ENCODE measurements at regions not wholly inside any gene's neighbourhood (a gene's known extent, or its start where the extent isn't known, plus 50 kb on each side); places are given as distances from the start of the nearest gene placed in this dataset.

DNA sequence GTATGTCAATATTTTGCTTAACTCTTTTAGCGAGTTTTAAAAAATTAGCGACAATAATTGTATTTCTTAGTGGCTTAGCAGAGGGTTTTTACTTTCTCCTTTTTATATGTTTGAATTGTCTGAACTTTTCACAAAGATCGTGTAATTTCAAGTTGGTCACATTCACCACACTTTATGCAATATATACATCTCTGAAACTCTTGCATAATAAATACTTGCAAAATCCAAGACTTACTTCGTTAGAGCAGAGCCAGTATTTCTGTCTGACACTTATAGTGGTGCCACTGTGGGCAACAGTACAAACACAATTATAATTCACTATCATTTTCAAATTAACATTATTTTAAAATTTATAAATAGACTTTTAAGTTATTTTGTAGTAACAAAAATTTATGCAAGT, 62.0 kb downstream of the SUCNR1 start:
- no peak for DNase-seq

DNA sequence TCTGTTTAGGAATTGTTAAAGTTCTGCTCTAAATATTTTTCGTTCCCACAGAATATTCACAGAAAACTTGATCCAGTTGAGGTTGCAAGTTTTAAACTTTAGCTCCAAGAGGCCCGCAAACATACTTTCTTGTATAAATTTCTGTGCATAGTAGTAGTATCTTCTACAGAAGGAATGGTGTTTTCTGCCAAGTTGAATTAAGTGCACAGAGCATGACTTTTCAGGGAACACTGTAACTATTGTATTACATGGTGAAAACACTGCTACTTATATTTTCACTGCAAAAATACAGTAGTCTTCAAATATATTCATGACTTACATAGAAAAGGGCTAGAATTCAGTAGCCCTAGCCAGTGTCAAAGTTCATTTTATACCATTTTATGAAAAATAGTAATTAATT, 67.0 kb downstream of the SUCNR1 start:
- DNase-seq: no peak

DNA sequence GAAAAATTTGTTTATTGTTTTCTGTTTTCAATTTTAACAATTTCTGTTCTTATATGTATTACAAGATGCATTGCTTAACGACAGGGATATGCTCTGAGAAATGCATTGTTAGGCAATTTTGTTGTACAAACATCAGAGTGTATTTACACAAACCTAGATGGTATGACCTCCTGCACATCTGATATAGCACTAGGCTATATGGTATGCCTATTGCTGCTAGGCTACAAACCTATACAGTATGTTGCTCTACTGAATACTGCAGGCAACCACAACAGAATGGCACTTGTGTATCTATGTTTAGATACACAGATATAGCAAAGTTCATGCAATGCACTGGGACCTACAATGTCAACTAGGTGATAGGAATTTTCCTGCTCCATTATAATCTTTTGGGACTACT, 70.1 kb downstream of the SUCNR1 start:
- no peak for DNase-seq

DNA sequence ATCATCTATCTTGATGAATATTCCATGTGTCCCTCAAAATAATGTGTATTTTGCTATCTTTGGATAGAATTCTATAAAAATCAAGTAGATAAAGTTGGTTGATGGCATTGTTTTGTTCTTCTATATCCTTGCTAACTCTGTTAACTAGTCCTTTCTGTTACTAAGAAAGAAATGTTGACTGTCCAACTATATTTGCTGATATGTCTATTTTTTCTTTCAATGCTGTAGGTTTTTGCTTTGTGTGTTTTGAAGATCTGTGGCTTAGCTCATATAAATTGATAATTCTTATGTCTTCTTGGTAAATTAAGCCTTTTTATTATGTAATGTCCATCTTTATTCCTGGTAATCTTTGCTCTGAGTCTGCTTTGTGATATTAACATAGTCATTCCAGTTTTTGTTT, 70.9 kb downstream of the SUCNR1 start:
- no peak for DNase-seq

DNA sequence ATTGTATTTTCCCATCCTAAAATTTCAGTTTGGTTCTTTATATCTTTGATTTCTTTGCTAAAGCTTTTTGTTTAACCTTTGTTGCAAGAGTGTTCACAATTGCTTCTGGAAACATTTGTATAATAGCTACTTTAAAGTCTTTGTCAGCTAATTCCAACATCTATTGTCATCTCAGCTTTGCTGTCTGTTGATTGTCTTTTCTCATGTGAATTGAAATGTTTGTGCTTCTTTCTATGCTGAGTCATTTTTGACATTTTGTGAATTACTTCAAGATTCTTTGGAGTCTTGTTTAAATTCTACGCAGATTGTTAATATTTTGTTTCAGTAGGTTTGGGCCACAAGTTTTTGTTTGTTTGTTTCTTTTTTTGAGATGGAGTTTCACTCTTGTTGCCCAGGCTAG, 73.2 kb downstream of the SUCNR1 start:
- no peak for DNase-seq

DNA sequence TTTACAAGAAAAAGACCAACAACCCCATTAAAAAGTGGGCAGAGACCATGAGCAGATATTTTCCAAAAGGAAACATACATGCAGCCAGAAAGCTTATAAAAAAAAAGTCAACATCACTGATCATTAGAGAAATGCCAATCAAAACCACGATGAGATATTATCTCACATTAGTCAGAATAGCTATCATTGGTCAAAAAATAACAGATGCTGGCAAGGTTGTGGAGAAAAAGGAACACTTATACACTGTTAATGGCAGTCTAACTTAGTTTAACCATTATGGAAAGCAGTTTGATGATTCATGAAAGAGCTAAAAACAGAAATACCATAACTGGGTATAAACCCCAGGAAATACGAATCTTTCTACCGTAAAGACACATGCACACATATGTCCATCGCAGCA, 76.3 kb downstream of the SUCNR1 start:
- DNase-seq: no peak

DNA sequence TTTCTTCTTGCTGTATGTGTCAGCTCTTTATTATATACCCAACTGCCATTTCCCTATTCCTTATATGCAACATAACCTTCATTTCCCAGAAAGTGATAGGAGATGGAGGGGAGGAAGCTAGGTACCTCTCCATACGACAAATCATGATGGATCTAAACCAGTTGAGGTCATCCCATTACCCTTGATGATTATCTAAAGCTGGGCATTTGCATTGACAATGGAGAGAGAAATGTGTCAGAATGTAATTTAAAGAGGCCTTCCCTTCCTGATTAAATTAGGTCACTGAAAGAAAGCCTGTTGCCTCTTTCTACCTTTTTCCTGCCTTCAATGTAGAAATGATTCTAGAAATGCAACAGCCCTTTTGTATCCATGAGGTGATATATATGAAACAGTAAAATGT, 81.9 kb downstream of the SUCNR1 start:
- DNase-seq: no peak

DNA sequence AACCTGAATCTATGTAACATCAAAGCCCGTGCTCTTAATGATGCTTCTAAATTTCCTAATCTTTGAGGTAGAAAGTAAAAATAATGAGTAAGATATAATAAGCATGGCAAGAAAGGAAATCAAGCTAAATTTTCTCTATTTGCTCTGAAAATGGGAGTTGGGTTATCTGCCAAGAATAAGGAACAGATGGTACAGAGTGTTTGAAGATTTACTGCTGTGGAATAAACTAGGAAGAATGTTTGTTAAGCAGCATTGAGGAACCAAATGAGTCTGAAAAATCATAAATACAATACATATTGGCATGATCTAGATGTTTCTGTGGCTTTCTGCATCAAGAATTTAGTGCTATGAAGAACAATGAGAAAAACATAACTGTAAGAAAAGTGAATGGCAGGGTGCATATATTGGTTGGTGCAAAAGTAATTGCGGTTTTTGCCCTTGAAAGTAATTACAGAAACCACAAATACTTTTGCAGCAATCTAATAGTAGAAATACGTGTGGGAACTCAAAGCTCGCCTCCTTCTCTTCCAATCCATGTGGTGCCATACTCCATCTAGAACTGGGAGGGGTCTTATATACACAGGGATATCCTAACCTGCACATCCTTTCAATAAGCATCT, 87.6 kb downstream of the SUCNR1 start:
- no peak for DNase-seq

DNA sequence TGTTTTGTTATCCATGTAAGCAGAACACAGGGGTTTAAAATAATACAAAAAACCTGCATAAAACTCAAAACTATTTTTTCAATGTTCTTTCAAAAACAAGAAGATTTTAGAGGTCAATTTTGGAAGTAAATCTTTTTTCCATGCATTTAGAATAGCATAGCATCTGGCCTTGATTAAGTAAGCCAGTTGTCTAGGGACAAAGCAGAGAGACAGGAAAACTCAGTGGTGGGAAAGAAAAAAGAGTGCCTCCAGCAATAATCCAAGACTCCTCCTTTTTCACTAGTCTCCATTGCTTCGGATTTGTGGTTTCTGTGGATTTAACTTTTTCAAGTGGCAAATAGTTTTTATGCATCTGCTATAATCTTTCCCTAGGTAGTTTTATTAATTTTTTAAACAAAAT, 88.9 kb downstream of the SUCNR1 start:
- DNase-seq: no peak

DNA sequence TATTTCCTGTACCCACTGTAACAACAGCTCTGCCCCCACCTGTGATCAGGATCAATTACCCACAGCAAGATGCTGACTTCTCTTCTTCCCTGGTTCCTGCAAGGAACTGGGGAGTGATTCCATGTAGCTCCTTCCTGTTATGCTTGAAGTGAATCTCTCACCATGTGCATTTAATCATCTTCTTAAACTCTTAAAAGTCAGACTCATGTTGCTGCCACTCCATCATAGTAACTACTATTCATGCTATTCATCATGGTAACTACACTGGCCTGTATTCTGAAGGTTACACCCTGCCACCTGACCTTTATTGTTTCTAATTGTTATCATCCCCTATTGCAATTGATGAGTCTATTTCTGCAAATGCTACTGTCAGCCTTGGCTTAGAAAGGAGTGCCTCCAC, 89.5 kb downstream of the SUCNR1 start:
- no peak for DNase-seq

DNA sequence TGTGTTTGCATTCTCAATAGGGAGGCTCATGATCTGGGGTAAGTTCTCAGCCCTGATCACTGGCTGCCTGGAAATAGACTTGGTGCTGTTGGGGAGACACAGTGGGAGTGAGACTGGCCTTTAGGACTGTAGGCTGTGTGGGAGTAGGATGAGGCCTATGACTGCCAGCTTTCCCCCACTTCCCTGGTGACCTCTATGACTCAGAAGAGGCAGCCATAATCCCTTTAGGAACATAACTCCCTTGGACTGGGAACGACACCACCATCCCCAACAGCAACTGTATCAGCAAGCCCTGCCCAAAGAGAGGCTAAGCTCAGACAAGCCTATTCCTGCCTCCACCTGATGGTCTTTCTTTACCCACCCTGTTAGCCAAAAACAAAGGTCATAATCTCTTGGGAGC, 91.3 kb downstream of the SUCNR1 start:
- no peak for DNase-seq

DNA sequence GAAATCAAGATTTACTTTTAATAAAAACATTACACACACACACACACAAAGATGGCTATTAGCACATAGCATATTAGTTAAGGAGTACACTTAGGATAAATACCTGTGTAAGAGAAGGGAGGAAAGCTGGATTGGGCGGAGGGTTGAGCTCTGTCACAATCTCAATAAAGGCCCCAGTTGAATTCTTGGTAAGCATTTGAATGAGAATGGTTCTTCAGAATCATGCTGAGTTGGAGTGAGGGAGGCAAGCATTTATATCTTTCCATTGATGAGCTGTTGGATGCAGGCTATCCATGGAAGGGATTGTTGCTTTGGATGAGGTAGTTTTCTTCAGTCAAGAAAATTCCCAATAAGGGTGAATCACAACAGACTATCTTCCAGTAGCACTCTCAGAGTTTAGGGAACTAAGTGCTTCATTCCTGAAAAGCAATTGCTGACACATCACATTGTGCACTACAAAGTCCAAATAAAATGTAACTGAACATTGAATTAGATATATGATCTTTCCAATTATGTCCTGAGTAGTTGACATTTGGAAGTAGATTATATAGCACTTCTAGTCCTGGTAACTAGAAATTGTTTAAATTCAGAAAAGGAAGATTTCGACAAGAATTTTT, 95.7 kb downstream of the SUCNR1 start:
- no peak for DNase-seq

DNA sequence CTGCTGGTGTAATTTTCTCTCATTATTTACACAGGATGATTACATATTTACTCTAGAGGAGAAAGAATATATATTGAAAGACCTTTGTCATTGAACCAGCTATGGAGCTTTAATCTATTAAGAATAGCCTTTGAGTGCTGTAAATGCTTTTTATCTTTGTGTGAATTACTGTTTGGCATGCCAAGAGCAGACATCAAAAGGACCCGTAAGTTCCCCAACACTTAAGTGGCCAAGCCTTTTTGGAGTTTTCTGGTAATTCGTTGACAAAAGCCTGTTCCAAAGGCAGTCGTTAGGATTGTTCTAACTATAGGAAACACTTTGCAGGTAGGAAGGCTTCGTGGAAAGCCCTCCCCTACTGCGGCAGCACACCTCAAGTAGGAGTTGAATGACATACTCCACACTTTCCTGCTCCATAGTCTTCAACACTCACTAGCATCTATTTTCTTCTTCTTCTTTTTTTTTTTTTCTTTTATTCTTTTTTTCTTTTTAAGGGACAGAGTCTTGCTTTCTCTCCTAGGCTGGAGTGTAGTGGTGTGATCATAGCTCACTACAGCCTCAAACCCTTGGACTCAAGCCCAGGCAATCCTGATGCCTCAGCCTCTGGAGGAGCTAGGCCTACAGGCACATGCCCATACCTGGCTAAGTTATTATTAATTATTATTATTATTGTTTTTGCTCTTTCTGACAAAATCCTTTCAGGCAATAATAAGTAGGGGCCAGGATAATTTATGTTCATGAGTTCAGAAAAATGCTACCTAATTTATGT, 98.6 kb downstream of the SUCNR1 start:
- no peak for DNase-seq

DNA sequence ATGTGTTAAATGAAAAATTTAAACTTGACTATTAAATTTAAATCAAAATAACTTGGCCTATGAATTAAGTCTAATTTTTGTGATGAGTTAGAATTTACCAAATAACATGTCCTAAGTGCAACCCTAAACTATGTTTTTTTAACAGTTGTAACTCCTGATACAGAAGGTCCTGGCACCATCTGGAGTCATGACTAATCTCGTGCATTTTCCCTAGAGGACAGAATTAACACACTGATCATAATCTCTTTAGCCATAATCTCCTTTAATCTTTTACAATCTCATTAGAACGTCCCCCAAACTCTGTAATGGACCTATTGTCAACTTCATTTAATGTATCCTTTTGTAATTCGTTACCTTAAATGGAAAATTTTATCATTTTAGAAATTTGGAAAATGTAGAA, 100.6 kb downstream of the SUCNR1 start:
- DNase-seq: no peak

DNA sequence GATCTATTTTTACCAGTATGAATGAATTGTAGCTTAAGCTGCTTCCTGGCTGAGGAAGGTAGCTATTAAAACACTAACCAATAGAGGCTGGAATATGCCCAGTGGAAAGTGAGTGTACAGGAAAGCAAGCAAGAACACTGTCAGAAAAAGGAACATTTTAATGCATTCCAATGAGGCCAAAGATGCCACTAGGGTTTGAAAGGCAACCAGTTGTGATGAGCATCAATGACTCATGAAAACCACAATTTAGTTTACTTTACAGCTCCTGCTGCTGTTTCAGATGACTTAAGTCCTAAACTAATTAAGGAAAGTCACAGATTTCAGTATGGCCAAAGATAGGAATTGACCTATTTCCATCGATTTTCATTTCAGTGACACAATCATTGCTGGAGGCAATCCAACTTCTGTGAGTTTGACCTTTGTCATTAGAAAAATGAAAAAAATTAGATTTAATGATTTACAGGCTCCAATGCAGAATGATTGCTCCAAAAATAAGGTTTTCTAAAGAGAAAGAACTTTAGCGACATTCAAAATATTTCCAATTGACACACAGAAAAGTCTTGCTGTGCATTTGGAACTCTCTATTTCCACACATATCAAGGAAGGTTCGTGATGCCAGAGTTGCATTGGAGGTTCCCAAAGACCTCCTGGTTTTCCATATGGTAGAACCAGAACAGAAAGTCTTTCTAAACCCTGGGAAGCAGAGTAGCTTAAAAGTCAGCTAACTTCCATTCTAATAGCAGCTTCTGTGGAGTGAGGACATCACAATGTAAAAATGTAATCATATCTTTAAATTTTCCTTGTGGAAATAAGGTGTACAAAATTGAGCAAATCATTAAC, 103.0 kb downstream of the SUCNR1 start:
- no peak for DNase-seq

DNA sequence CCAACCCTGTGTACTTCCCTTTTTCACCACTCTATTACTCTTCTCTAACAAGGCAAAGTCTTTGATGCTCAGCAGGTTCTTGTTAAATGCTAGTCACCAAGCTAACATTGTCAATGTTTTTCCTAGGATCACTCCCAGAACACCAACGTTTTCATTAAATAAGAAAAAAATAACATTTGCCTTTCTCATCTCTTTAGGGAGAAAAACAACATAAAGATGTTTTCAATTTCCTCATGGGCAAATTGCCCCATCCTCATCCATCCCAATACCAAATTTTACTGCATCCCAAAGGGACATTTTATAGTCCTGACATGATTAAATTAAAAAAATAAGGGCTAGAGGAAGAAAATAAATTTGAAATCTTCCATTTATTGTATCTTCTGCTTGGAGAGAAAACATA, 106.5 kb downstream of the SUCNR1 start:
- no peak for DNase-seq

DNA sequence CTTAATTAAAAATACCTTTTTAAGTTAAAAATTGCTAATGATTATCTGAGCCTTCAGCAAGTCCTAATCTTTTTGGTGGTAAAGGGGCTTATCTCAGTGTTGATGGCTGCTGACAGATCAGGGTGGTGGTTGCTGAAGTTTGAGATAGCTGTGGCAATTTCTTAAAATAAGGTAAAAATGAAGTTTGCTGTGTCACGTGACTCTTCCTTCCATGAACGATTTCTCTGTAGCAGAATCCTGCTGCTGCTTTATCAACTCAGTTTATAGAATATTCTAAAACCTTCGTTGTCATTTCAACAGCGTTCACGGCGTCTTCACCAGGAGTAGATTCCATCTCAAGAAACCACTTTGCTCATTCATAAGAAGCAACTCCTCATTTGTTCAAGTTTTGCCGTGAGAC, 110.1 kb downstream of the SUCNR1 start:
- no peak for DNase-seq

DNA sequence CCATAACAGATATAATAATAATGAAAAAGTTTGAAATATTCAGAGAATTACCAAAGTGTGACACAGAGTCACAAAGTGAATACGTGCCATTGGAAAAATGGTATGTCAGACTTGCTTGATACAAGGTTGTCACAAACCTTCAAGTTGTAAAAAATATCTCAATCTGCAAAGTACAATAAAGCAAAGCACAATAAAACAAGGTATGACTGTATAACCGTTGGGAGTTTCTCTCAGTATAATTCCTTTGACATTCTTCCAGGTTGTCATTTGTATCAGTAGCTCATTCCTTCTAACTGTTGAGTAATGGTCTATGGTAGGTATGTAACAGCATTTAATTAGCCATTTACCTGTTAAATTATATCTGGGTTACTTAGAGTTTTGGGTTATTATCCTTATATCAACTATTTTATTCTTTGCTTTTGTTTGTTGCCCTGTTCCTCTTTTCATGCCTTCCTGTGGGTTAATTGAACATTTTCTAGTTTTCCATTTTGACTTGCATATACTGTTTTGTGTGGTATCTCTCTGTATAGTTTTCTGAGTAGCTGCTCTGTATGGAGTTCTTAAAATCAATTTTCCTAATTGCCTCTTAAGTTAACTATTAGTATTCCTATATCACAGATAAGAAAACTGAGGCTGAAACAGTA, 112.5 kb downstream of the SUCNR1 start:
- DNase-seq: no peak

DNA sequence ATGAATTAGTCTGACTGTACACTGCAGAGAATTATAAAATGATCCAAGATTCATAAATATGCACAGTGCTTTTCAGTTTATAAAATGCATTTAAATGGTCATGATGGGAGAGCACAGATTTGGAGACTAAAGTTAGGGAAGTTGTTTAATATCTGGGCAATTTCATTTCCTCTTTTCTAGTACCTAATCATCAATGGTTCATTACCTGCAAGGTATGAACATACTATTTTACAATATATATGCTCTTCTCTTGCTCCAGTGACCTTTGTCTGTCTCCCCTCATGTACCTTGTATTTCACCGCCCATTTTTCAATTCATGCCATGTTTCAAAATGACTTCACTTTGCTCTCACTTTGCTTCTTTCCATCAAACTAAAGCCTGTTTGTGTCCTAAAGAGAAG, 114.5 kb downstream of the SUCNR1 start:
- DNase-seq: no peak

DNA sequence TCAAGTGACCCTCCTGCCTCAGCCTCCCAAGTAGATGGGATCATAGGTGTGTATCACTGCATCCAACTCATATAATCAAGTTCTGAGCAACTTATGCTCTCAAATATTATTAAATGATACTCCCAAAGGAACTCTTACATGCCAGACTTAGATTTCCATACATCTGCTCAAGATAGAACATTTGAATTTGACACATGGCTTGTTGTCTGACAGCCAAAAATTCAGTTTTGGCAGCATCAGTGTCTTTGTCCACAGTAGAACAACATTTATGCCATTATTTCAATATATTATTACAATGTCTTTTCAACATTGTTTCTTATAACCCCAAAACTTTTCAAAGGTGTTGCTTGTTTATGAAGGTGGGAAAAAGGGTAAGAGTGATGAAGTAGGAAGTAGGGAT, 116.2 kb downstream of the SUCNR1 start:
- no peak for DNase-seq

DNA sequence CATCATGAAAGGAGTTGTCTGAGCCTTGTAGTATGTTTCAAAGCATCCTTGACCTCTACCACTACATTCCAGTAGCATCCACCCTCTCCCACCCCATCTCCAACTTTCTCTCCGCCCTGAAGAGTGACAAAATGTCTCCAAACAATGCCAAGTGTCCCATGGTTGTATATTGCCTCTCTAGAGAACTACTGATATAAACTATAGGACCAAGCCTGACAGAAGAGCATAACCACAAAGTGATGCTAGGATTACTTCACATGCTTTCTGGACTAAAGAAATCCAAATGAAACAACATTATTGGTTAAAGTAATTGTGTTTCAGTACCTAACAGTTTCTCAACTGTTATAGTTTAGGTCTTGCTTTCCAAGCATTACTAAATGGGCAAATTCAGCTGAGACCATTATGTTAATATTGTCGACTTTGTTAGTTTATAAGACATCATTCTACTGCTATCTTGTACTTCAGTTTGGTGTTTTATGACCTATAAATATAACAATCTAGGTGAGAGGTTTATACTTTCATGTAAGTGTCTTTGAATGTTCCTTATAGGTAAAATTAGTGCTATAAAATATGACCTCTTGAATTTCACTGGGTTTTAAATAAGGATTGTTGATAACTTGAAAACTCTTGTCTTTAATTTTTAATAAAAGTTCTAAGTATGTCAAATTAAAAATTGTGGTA, 117.4 kb downstream of the SUCNR1 start:
- no peak for DNase-seq

DNA sequence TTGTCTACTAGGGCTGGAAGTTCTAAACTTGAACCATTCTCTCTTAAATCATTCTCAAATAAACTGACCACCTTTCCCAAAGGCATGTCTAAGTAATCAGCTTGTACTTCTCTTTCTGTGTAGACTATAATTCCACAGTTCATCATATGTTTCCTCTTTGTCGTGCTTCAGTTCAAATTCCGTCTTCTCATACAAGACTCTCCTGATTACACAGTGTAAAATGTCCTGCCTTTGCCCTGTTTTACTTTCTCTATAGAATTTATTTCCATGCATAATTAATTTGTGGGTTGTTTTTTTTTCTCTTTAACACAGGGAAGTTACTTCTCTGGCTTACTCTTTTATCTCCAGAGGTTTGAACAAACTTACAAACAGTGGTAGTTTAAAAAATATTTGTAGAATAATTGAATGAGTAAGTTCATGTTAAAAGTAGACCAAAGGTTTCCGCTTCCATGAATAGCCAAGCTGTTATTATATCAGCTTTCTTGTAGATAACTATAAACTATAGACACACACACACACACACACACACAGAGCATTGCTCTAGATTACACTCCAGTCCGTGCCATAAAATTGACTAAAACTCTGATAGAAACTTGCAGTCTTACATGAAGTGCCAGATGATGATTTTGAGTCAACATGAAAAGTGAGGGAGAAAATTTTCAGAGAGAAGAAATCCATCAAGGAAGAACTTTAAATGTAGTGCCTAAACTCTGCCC, 119.0 kb downstream of the SUCNR1 start:
- DNase-seq: no peak

All from activated T-cell treated with anti-CD3 and anti-CD28 coated beads for 4 hours (primary cell).